SK-N-SH treated with all-trans-retinoic acid at 6 μM for 48 hours (cell line): ENCODE measurements at regions not wholly inside any gene's neighbourhood (a gene's known extent, or its start where the extent isn't known, plus 50 kb on each side); places are given as distances from the start of the nearest gene placed in this dataset.
"Not testable (repeated sequence)": the region's sequence is repeated elsewhere in the genome, so short reads cannot be mapped to it uniquely, and the experiment has no call there.

ENCODE experiments used
- ATAC-seq: fragments of 200-7000 bp; cut with Tn5 transposase; 3 replicates; pipeline ENCODE4 v1.9.1; 2020; ENCODE audit warnings: mild to moderate bottlenecking, moderate library complexity
- ARNTL ChIP-seq: fragments of 450-650 bp; formaldehyde crosslinking; IDR thresholded peaks from 2 replicates; pipeline ENCODE4 v1.5.0; 2020; ENCODE audit warnings: low read depth, mild to moderate bottlenecking, moderate library complexity, borderline replicate concordance
- BACH2 ChIP-seq: fragments of 250-450 bp; sonication (Bioruptor Pico); IDR thresholded peaks from 2 replicates; pipeline ENCODE4 v1.9.0; 2021; ENCODE audit warnings: mild to moderate bottlenecking, borderline replicate concordance
- CREB5 ChIP-seq: fragments of 250-450 bp; sonication (Bioruptor Pico); IDR thresholded peaks from 2 replicates; pipeline ENCODE4 v1.5.1; 2020; ENCODE audit warnings: low read depth, mild to moderate bottlenecking, moderate library complexity
- CSDC2 ChIP-seq: fragments of 250-450 bp; sonication (Bioruptor Pico); IDR thresholded peaks from 2 replicates; pipeline ENCODE4 v1.5.0; 2020; ENCODE audit warnings: mild to moderate bottlenecking, moderate library complexity
- CSRNP3 ChIP-seq: fragments of 250-450 bp; sonication (Bioruptor Pico); IDR thresholded peaks from 2 replicates; pipeline ENCODE4 v1.5.1; 2021; ENCODE audit warnings: mild to moderate bottlenecking, moderate library complexity
- ESRRG ChIP-seq: fragments of 250-450 bp; sonication (Bioruptor Pico); IDR thresholded peaks from 2 replicates; pipeline ENCODE4 v1.6.1; 2021; ENCODE audit warnings: mild to moderate bottlenecking
- GLIS3 ChIP-seq: fragments of 250-450 bp; sonication (Bioruptor Pico); IDR thresholded peaks from 2 replicates; pipeline ENCODE4 v1.5.0; 2020; ENCODE audit warnings: mild to moderate bottlenecking, moderate library complexity
- ISL1 ChIP-seq: fragments of 250-450 bp; sonication (Bioruptor Pico); IDR thresholded peaks from 2 replicates; pipeline ENCODE4 v2.1.2; 2022; ENCODE audit warnings: mild to moderate bottlenecking, moderate library complexity
- OSR1 ChIP-seq: fragments of 250-450 bp; sonication (Bioruptor Pico); IDR thresholded peaks from 2 replicates; pipeline ENCODE4 v1.8.0; 2022; ENCODE audit warnings: moderate library complexity, mild to moderate bottlenecking, inconsistent platforms
- PATZ1 ChIP-seq: fragments of 250-450 bp; sonication (Bioruptor Pico); IDR thresholded peaks from 2 replicates; pipeline ENCODE4 v1.8.0; 2020; ENCODE audit warnings: mild to moderate bottlenecking, moderate library complexity, borderline replicate concordance
- POU6F1 ChIP-seq: fragments of 250-450 bp; sonication (Bioruptor Pico); IDR thresholded peaks from 2 replicates; pipeline ENCODE4 v1.8.0; 2021; ENCODE audit warnings: low read depth, mild to moderate bottlenecking, moderate library complexity, borderline replicate concordance
- PPARA ChIP-seq: fragments of 250-450 bp; sonication (Bioruptor Pico); IDR thresholded peaks from 2 replicates; pipeline ENCODE4 v1.5.0; 2020; ENCODE audit warnings: mild to moderate bottlenecking, borderline replicate concordance
- RARB ChIP-seq: fragments of 250-450 bp; sonication (Bioruptor Pico); IDR thresholded peaks from 2 replicates; pipeline ENCODE4 v1.8.0; 2021; ENCODE audit warnings: mild to moderate bottlenecking, moderate library complexity
- SNAI2 ChIP-seq: fragments of 250-450 bp; sonication (Bioruptor Pico); IDR thresholded peaks from 2 replicates; pipeline ENCODE4 v1.5.0; 2020; ENCODE audit warnings: mild to moderate bottlenecking, moderate library complexity
- TCF4 ChIP-seq: fragments of 250-450 bp; sonication (Bioruptor Pico); IDR thresholded peaks from 2 replicates; pipeline ENCODE4 v1.8.0; 2021; ENCODE audit warnings: mild to moderate bottlenecking, moderate library complexity, borderline replicate concordance
- TOX ChIP-seq: fragments of 250-450 bp; sonication (Bioruptor Pico); IDR thresholded peaks from 2 replicates; pipeline ENCODE4 v1.8.0; 2021; ENCODE audit warnings: mild to moderate bottlenecking, moderate library complexity, borderline replicate concordance
- TSHZ2 ChIP-seq: fragments of 250-450 bp; sonication (Bioruptor Pico); IDR thresholded peaks from 2 replicates; pipeline ENCODE4 v1.5.0; 2020; ENCODE audit warnings: mild to moderate bottlenecking, moderate library complexity
- ZC3H10 ChIP-seq: fragments of 250-450 bp; sonication (Bioruptor Pico); IDR thresholded peaks from 2 replicates; pipeline ENCODE4 v1.5.1; 2021; ENCODE audit warnings: mild to moderate bottlenecking, moderate library complexity
- ZFP3 ChIP-seq: fragments of 250-450 bp; sonication (Bioruptor Pico); IDR thresholded peaks from 2 replicates; pipeline ENCODE4 v1.5.0; 2020; ENCODE audit warnings: mild to moderate bottlenecking, moderate library complexity
- ZFP30 ChIP-seq: fragments of 450-650 bp; formaldehyde crosslinking; IDR thresholded peaks from 2 replicates; pipeline ENCODE4 v1.5.0; 2022; ENCODE audit warnings: mild to moderate bottlenecking, moderate library complexity
- ZNF70 ChIP-seq: fragments of 450-650 bp; formaldehyde crosslinking; IDR thresholded peaks from 2 replicates; pipeline ENCODE4 v1.5.0; 2020; ENCODE audit warnings: mild to moderate bottlenecking, moderate library complexity

- TF ChIP-seq ESRRG (CRISPR knock-in tag) = no peak
- no peak for TF ChIP-seq ZC3H10 (CRISPR knock-in tag)
- no peak for TF ChIP-seq RARB (CRISPR knock-in tag)
- no peak for TF ChIP-seq CREB5 (CRISPR knock-in tag)
- TF ChIP-seq GLIS3 = no peak
- no peak for TF ChIP-seq BACH2
- no peak for TF ChIP-seq SNAI2 (CRISPR knock-in tag)
- no peak for TF ChIP-seq OSR1 (CRISPR knock-in tag)
- no peak for TF ChIP-seq ZFP3 (CRISPR knock-in tag)
- TF ChIP-seq TCF4 (CRISPR knock-in tag) = no peak
These were observed 970.9 kb downstream of the TBC1D32 start (continued) for GRCh38 chr6:120363429-120363828.

- not testable (repeated sequence) for ATAC-seq
These were observed 975.7 kb downstream of the TBC1D32 start for GRCh38 chr6:120358535-120358934.

- ATAC-seq = peak; percentile 88
- TF ChIP-seq ISL1 (CRISPR knock-in tag) (peak; percentile 42; the same call in 1 of the 2 replicates), ZFP30 (CRISPR knock-in tag) (no peak), ZC3H10 (CRISPR knock-in tag) (peak; percentile 22; the same call in 1 of the 2 replicates), ARNTL (CRISPR knock-in tag) (no peak), SNAI2 (CRISPR knock-in tag) (no peak), PATZ1 (CRISPR knock-in tag) (peak; percentile 65; the same call in 1 of the 2 replicates), ZNF70 (CRISPR knock-in tag) (no peak), CSRNP3 (CRISPR knock-in tag) (no peak), TOX (CRISPR knock-in tag) (peak; percentile 66; the same call in 1 of the 2 replicates), GLIS3 (no peak), CSDC2 (CRISPR knock-in tag) (no peak), OSR1 (CRISPR knock-in tag) (no peak), CREB5 (CRISPR knock-in tag) (no peak), TSHZ2 (no peak), ZFP3 (CRISPR knock-in tag) (no peak), TCF4 (CRISPR knock-in tag) (no peak), PPARA (CRISPR knock-in tag) (no peak), RARB (CRISPR knock-in tag) (no peak)
These were observed 976.8 kb downstream of the TBC1D32 start for GRCh38 chr6:120357447-120357846.

- ATAC-seq = peak; percentile 78
- no peak; the same call in 1 of the 2 replicates for TF ChIP-seq ZC3H10 (CRISPR knock-in tag)
- TF ChIP-seq TSHZ2 = no peak
- no peak for TF ChIP-seq ZFP3 (CRISPR knock-in tag)
- no peak for TF ChIP-seq POU6F1 (CRISPR knock-in tag)
- TF ChIP-seq TCF4 (CRISPR knock-in tag) = no peak
- TF ChIP-seq CREB5 (CRISPR knock-in tag) = no peak
- TF ChIP-seq OSR1 (CRISPR knock-in tag) = no peak
These were observed 978.5 kb downstream of the TBC1D32 start for GRCh38 chr6:120355822-120356221.
